Left lung (tissue), 4 donors: ENCODE measurements at regions not wholly inside any gene's neighbourhood (a gene's known extent, or its start where the extent isn't known, plus 50 kb on each side); places are given as distances from the start of the nearest gene placed in this dataset.
"Not testable (repeated sequence)": the region's sequence is repeated elsewhere in the genome, so short reads cannot be mapped to it uniquely, and the experiment has no call there.

Experiments
- ATAC-seq: fragments of 200-7000 bp; cut with Tn5 transposase; one replicate; pipeline ENCODE4 v1.9.1; 2020; ENCODE audit warnings: moderate library complexity
- DNase-seq, 4 donors: peaks; one replicate each; pipeline ENCODE4 v3.0.0-alpha.2; 2013 to 2020
- H3K27ac ChIP-seq, 2 donors: fragments of 200-600 bp; sonication (generic) in 1 of 2; one replicate each; pipeline versions ENCODE4 v1.5.0 to v1.8.0; 2020 to 2021
- H3K27me3 ChIP-seq, 2 donors: fragments of 200-600 bp; sonication (generic) in 1 of 2; one replicate each; pipeline versions ENCODE4 v1.5.0 to v1.8.0; 2020 to 2021
- H3K36me3 ChIP-seq, 2 donors: fragments of 200-600 bp; sonication (generic) in 1 of 2; one replicate each; pipeline versions ENCODE4 v1.5.0 to v1.8.0; 2020 to 2021
- H3K4me1 ChIP-seq, 2 donors: fragments of 200-600 bp; one replicate each; pipeline ENCODE4 v1.8.0; 2021
- H3K4me3 ChIP-seq, 2 donors: fragments of 200-600 bp; sonication (generic) in 1 of 2; one replicate each; pipeline versions ENCODE4 v1.5.0 to v1.8.0; 2020 to 2021; ENCODE audit warnings: mild to moderate bottlenecking in 1 of 2
- H3K9me3 ChIP-seq, 2 donors: fragments of 200-600 bp; sonication (generic) in 1 of 2; one replicate each; pipeline versions ENCODE4 v1.5.0 to v1.8.0; 2020 to 2021
- intact Hi-C, 2 donors: fragments of 100-400 bp; cut with DNase I; formaldehyde crosslinking; loops; one replicate each; pipeline versions ENCODE4 v1.11.2 to v1.14.2; 2022
- donor health status: DM: no; HTN: yes; CAD: no.
- donor health status: DM: no; HTN: no; CAD: no.

GRCh38 chr1:146376708-146377496 is 148.1 kb upstream of the NOTCH2NLA start:
- H3K27me3 ChIP-seq, H3K36me3 ChIP-seq, H3K9me3 ChIP-seq, intact Hi-C loops, H3K4me1 ChIP-seq: not testable (repeated sequence)
- Histone ChIP-seq H3K4me3 (peak overlapping the region; percentile 9 to 36), H3K27ac (peak overlapping the region; percentile 87 to 96)
- ATAC-seq: peak; percentile 85
- peak; percentile 53 to 89 (median 69) for DNase-seq

GRCh38 chr1:146376309-146376707 is 147.5 kb upstream of the NOTCH2NLA start:
- ATAC-seq (peak; percentile 83), DNase-seq (peak; percentile 71 to 94 (median 88))
- H3K27me3 ChIP-seq, H3K36me3 ChIP-seq, H3K9me3 ChIP-seq, H3K4me1 ChIP-seq, intact Hi-C loops: not testable (repeated sequence)
- peak overlapping the region; percentile 33 to 87 for H3K27ac ChIP-seq
- H3K4me3 ChIP-seq: peak overlapping the region in 1 of 2 donors; percentile 34

- H3K9me3 ChIP-seq, DNase-seq, intact Hi-C loops, H3K36me3 ChIP-seq, H3K27ac ChIP-seq, ATAC-seq, H3K4me3 ChIP-seq, H3K27me3 ChIP-seq, H3K4me1 ChIP-seq: not testable (repeated sequence)
Observed at GRCh38 chr1:146375108-146375507, 146.3 kb upstream of the NOTCH2NLA start.

GRCh38 chr1:146369940-146370339 is 141.1 kb upstream of the NOTCH2NLA start:
- H3K4me1 ChIP-seq, H3K9me3 ChIP-seq, intact Hi-C loops, H3K36me3 ChIP-seq, H3K27me3 ChIP-seq, ATAC-seq: not testable (repeated sequence)
- Histone ChIP-seq H3K27ac (peak overlapping the region; percentile 2 to 80), H3K4me3 (peak overlapping the region in 1 of 2 donors; percentile 39)
- DNase-seq: peak; percentile 15 to 74 (median 34)

GRCh38 chr1:146355373-146355772 is 126.6 kb upstream of the NOTCH2NLA start:
- H3K36me3 ChIP-seq, H3K4me3 ChIP-seq, H3K9me3 ChIP-seq, DNase-seq, intact Hi-C loops, H3K27me3 ChIP-seq, H3K4me1 ChIP-seq, ATAC-seq, H3K27ac ChIP-seq: not testable (repeated sequence)

- H3K27me3 ChIP-seq, H3K9me3 ChIP-seq, DNase-seq, H3K4me3 ChIP-seq, H3K36me3 ChIP-seq, ATAC-seq, H3K4me1 ChIP-seq, intact Hi-C loops, H3K27ac ChIP-seq: not testable (repeated sequence)
Observed at GRCh38 chr1:146326863-146327262, 98.0 kb upstream of the NOTCH2NLA start.

- H3K36me3 ChIP-seq, H3K4me1 ChIP-seq, H3K4me3 ChIP-seq, H3K27me3 ChIP-seq, ATAC-seq, intact Hi-C loops, H3K9me3 ChIP-seq, H3K27ac ChIP-seq, DNase-seq: not testable (repeated sequence)
Observed at GRCh38 chr1:146324463-146324862, 95.6 kb upstream of the NOTCH2NLA start.

GRCh38 chr1:146323302-146323701 is 94.5 kb upstream of the NOTCH2NLA start:
- H3K36me3 ChIP-seq, ATAC-seq, H3K4me3 ChIP-seq, H3K4me1 ChIP-seq, intact Hi-C loops, H3K27me3 ChIP-seq, DNase-seq, H3K9me3 ChIP-seq: not testable (repeated sequence)
- peak overlapping the region in 1 of 2 donors; percentile 60 for H3K27ac ChIP-seq

- DNase-seq, H3K4me3 ChIP-seq, H3K9me3 ChIP-seq, H3K27me3 ChIP-seq, intact Hi-C loops, H3K4me1 ChIP-seq, H3K36me3 ChIP-seq: not testable (repeated sequence)
- H3K27ac ChIP-seq: peak overlapping the region in 1 of 2 donors; percentile 60
- ATAC-seq: peak; percentile 87
Observed at GRCh38 chr1:146322893-146323292, 94.1 kb upstream of the NOTCH2NLA start.

GRCh38 chr1:146318715-146319114 is 89.9 kb upstream of the NOTCH2NLA start:
- H3K9me3 ChIP-seq, DNase-seq, H3K27ac ChIP-seq, H3K4me1 ChIP-seq, intact Hi-C loops, H3K4me3 ChIP-seq, H3K36me3 ChIP-seq, H3K27me3 ChIP-seq: not testable (repeated sequence)
- ATAC-seq: peak; percentile 25

- H3K4me3 ChIP-seq, H3K27ac ChIP-seq, intact Hi-C loops, H3K9me3 ChIP-seq, H3K4me1 ChIP-seq, ATAC-seq, H3K27me3 ChIP-seq, H3K36me3 ChIP-seq, DNase-seq: not testable (repeated sequence)
Observed at GRCh38 chr1:146317785-146318184, 89.0 kb upstream of the NOTCH2NLA start.

GRCh38 chr1:146314449-146315246 is 85.8 kb upstream of the NOTCH2NLA start:
- H3K27ac ChIP-seq, DNase-seq, H3K27me3 ChIP-seq, H3K4me3 ChIP-seq, ATAC-seq, H3K4me1 ChIP-seq, H3K9me3 ChIP-seq, H3K36me3 ChIP-seq, intact Hi-C loops: not testable (repeated sequence)

- H3K27ac ChIP-seq, H3K27me3 ChIP-seq, H3K4me3 ChIP-seq, H3K4me1 ChIP-seq, DNase-seq, intact Hi-C loops, H3K36me3 ChIP-seq, H3K9me3 ChIP-seq: not testable (repeated sequence)
- ATAC-seq: peak; percentile 63
Observed at GRCh38 chr1:146310579-146310978, 81.8 kb upstream of the NOTCH2NLA start.
